Left kidney (tissue), 1 donor: ENCODE measurements at regions not wholly inside any gene's neighbourhood (a gene's known extent, or its start where the extent isn't known, plus 50 kb on each side); places are given as distances from the start of the nearest gene placed in this dataset.

Source experiments
- DNase-seq: peaks from one replicate; pipeline ENCODE4 v3.0.0-alpha.2; 2013

GRCh38 chr3:7793786-7794185 is 707.8 kb upstream of the LMCD1 start:
- no peak for DNase-seq

GRCh38 chr3:7798276-7798675 is 703.3 kb upstream of the LMCD1 start:
- DNase-seq: no peak

- no peak for DNase-seq
Measured at GRCh38 chr3:7800006-7800780, 701.4 kb upstream of the LMCD1 start.

- no peak for DNase-seq
Measured at GRCh38 chr3:7812490-7812889, 689.1 kb upstream of the LMCD1 start.

GRCh38 chr3:7813365-7813764 is 688.3 kb upstream of the LMCD1 start:
- DNase-seq: no peak

- no peak for DNase-seq
Measured at GRCh38 chr3:7817239-7817638, 684.4 kb upstream of the LMCD1 start.

- no peak for DNase-seq
Measured at GRCh38 chr3:7820969-7821368, 680.7 kb upstream of the LMCD1 start.

GRCh38 chr3:7821858-7822257 is 679.8 kb upstream of the LMCD1 start:
- no peak for DNase-seq

- DNase-seq: no peak
Measured at GRCh38 chr3:7841451-7841850, 660.2 kb upstream of the LMCD1 start.

- DNase-seq: no peak
Measured at GRCh38 chr3:7843441-7843840, 658.2 kb upstream of the LMCD1 start.

- DNase-seq: no peak
Measured at GRCh38 chr3:7847021-7847420, 654.6 kb upstream of the LMCD1 start.

- no peak for DNase-seq
Measured at GRCh38 chr3:7847521-7847920, 654.1 kb upstream of the LMCD1 start.

GRCh38 chr3:7854266-7854665 is 647.4 kb upstream of the LMCD1 start:
- no peak for DNase-seq

GRCh38 chr3:7854721-7855120 is 646.9 kb upstream of the LMCD1 start:
- DNase-seq: no peak

GRCh38 chr3:7865611-7866010 is 636.0 kb upstream of the LMCD1 start:
- DNase-seq: no peak

- no peak for DNase-seq
Measured at GRCh38 chr3:7867587-7867986, 634.0 kb upstream of the LMCD1 start.

- DNase-seq: no peak
Measured at GRCh38 chr3:7871003-7871560, 630.5 kb upstream of the LMCD1 start.

GRCh38 chr3:7874116-7874515 is 627.5 kb upstream of the LMCD1 start:
- DNase-seq: no peak

GRCh38 chr3:7875925-7876324 is 625.7 kb upstream of the LMCD1 start:
- no peak for DNase-seq

- no peak for DNase-seq
Measured at GRCh38 chr3:7876741-7877297, 624.8 kb upstream of the LMCD1 start.

- DNase-seq: no peak
Measured at GRCh38 chr3:7877312-7877711, 624.3 kb upstream of the LMCD1 start.

- DNase-seq: no peak
Measured at GRCh38 chr3:7879572-7879971, 622.1 kb upstream of the LMCD1 start.

GRCh38 chr3:7881946-7882345 is 619.7 kb upstream of the LMCD1 start:
- DNase-seq: no peak

GRCh38 chr3:7897655-7898054 is 604.0 kb upstream of the LMCD1 start:
- no peak for DNase-seq
